ENCODE measurements at regions not wholly inside any gene's neighbourhood (a gene's known extent, or its start where the extent isn't known, plus 50 kb on each side); places are given as distances from the start of the nearest gene placed in this dataset.

GRCh38 chr11:25159341-25159740 is 662.5 kb downstream of the LUZP2 start:
- TF ChIP-seq EZH2 (IDR thresholded peaks at IDR 0.05): no peak
- TF ChIP-seq TCF7L2 (IDR thresholded peaks at IDR 0.05; ENCODE audit: borderline replicate concordance, extremely low read depth, insufficient read depth, insufficient read length): no peak
- TF ChIP-seq CEBPB (IDR thresholded peaks at IDR 0.05; ENCODE audit: low read depth): no peak
- no peak for TF ChIP-seq EZH2phosphoT487 (IDR thresholded peaks at IDR 0.05; ENCODE audit: borderline replicate concordance)
- TF ChIP-seq ZNF274 (IDR thresholded peaks at IDR 0.05; ENCODE audit: low read depth, low read length): no peak
- TF ChIP-seq, protein P1, sequence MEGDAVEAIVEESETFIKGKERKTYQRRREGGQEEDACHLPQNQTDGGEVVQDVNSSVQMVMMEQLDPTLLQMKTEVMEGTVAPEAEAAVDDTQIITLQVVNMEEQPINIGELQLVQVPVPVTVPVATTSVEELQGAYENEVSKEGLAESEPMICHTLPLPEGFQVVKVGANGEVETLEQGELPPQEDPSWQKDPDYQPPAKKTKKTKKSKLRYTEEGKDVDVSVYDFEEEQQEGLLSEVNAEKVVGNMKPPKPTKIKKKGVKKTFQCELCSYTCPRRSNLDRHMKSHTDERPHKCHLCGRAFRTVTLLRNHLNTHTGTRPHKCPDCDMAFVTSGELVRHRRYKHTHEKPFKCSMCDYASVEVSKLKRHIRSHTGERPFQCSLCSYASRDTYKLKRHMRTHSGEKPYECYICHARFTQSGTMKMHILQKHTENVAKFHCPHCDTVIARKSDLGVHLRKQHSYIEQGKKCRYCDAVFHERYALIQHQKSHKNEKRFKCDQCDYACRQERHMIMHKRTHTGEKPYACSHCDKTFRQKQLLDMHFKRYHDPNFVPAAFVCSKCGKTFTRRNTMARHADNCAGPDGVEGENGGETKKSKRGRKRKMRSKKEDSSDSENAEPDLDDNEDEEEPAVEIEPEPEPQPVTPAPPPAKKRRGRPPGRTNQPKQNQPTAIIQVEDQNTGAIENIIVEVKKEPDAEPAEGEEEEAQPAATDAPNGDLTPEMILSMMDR (IDR thresholded peaks at IDR 0.05 in 2 of 3, conservative IDR thresholded peaks at IDR 0.05 in 1 of 3; ENCODE audit: borderline replicate concordance in 1 of 3, insufficient read depth in 1 of 3, low read depth in 2 of 3, low read length in 2 of 3): no peak

All from HCT116 (cell line).